Stomach (tissue), 8 donors: ENCODE measurements at regions not wholly inside any gene's neighbourhood (a gene's known extent, or its start where the extent isn't known, plus 50 kb on each side); places are given as distances from the start of the nearest gene placed in this dataset.
"Not testable (repeated sequence)": the region's sequence is repeated elsewhere in the genome, so short reads cannot be mapped to it uniquely, and the experiment has no call there.

Experiments
- DNase-seq, 2 donors: peaks; one replicate each; pipeline versions ENCODE4 v3.0.0 to v3.0.0-alpha.2; 2013 to 2019
- H3K27ac ChIP-seq, 5 donors: fragments of 200-600 bp in 4 of 5; sonication (generic) in 4 of 5; one replicate each; pipeline ENCODE4 v1.5.1; 2013 to 2019; ENCODE audit warnings: mild to moderate bottlenecking in 1 of 5, moderate library complexity in 1 of 5
- H3K27me3 ChIP-seq, 3 donors: fragments of 200-600 bp; sonication (generic); one replicate each; pipeline ENCODE4 v1.5.1; 2017 to 2019; ENCODE audit warnings: mixed run types in 1 of 3
- H3K36me3 ChIP-seq, 4 donors: fragments of 200-600 bp; sonication (generic); 1 replicate in 3 of 4; 2 replicates in 1 of 4; pipeline ENCODE4 v1.5.1; 2016 to 2019
- H3K4me1 ChIP-seq, 4 donors: fragments of 200-600 bp; sonication (generic); one replicate each; pipeline ENCODE4 v1.5.1; 2016 to 2019
- H3K4me3 ChIP-seq, 4 donors: fragments of 200-600 bp; sonication (generic) in 3 of 4; one replicate each; pipeline ENCODE4 v1.5.1; 2016 to 2019; ENCODE audit warnings: mild to moderate bottlenecking in 1 of 4
- H3K9me3 ChIP-seq, 4 donors: fragments of 200-600 bp; sonication (generic); one replicate each; pipeline ENCODE4 v1.5.1; 2016 to 2019
- EP300 ChIP-seq: sonication (generic); formaldehyde crosslinking; IDR thresholded peaks from one replicate; pipeline ENCODE4 v1.6.1; 2017; ENCODE audit warnings: antibody characterized with exemption
- POLR2A ChIP-seq, 4 donors: fragments of 450-650 bp; IDR thresholded peaks; one replicate each; pipeline ENCODE4 v1.6.1; 2016; ENCODE audit warnings: antibody characterized with exemption in 4 of 4, control low read depth in 2 of 4, mild to moderate bottlenecking in 1 of 4, moderate library complexity in 1 of 4
- POLR2AphosphoS5 ChIP-seq, 3 donors: sonication (generic); formaldehyde crosslinking; IDR thresholded peaks; one replicate each; pipeline ENCODE4 v1.6.1; 2016; ENCODE audit warnings: antibody characterized with exemption in 3 of 3
- WGBS, 5 donors: extraction: QIAGEN DNeasy Blood & Tissue Kit in 3 of 5; methylation state at CpG; one replicate each; pipeline versions ENCODE4 v1.1.5 to v1.1.7; 2013 to 2018; 5-methylcytosine and 5-hydroxymethylcytosine counted together
- intact Hi-C: fragments of 100-400 bp; cut with DNase I; formaldehyde crosslinking; loops from one replicate; pipeline ENCODE4 v1.15.1; 2023; ENCODE audit warnings: low total_unique reads
- TF ChIP-seq, protein P1 (sequence below), 7 experiments: fragments of 450-650 bp in 4 of 7; fragments of 200-600 bp in 3 of 7; sonication (generic) in 3 of 7; IDR thresholded peaks; one replicate each; pipeline ENCODE4 v1.5.1; 2016 to 2019; ENCODE audit warnings: antibody characterized with exemption in 7 of 7, control low read depth in 2 of 7, mild to moderate bottlenecking in 1 of 7
- donor health status: healthy with polysubstance abuse.
- donor health status: Bipolar disorder and iron deficiency.
- donor health status: healthy.

DNA sequence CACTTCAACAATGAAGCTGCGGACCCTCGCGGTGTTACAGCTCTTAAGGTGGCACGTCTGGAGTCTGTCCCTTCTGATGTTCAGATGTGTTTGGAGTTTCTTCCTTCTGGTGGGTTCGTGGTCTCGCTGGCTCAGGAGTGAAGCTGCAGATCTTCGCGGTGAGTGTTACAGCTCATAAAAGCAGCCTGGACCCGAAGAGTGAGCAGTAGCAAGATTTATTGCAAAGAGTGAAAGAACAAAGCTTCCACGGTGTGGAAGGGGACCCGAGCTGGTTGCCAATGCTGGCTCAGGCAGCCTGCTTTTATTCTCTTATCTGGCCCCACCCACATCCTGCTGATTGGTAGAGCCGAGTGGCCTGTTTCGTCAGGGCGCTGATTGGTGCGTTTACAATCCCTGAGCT lies 75.9 kb upstream of the AMN1 start:
- H3K4me1 ChIP-seq, H3K27ac ChIP-seq, H3K9me3 ChIP-seq, H3K36me3 ChIP-seq, H3K27me3 ChIP-seq, DNase-seq, intact Hi-C loops: not testable (repeated sequence)
- peak overlapping the region in 1 of 4 donors; percentile 0 for H3K4me3 ChIP-seq
- WGBS, 5 donors = 73 to 80% (median 74%) methylated on average over 10 to 11 of the region's 15 CpGs
- peak in 1 of 3 donors; percentile 21 for TF ChIP-seq POLR2AphosphoS5 (IDR thresholded peaks at IDR 0.05)

DNA sequence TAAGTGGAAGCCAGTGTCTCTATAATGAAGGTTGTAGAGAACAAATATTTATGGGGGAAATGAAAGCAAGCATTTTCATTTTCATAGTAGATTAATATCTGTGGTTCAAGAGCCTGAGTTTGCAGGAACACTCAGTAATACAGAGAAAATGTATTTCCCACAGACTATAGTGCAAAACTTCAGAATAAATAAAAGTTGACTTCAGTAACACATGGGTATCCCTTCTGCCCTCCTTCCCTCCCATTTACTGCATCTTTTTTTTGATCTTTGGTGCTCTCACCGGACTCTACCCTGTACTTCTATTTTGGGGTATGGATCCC lies 75.3 kb upstream of the AMN1 start:
- intact Hi-C loops = no loop called here
- Histone ChIP-seq H3K9me3 (no peaks in the 10 kb centered on the region), H3K4me3 (peak overlapping the region in 1 of 4 donors; percentile 0), H3K27ac (no peak overlapping the region), H3K36me3 (no peaks in the 10 kb centered on the region), H3K27me3 (no peaks in the 10 kb centered on the region), H3K4me1 (no peaks in the 10 kb centered on the region)
- TF ChIP-seq POLR2AphosphoS5 (IDR thresholded peaks at IDR 0.05) = no peak
- no peak for TF ChIP-seq POLR2A (IDR thresholded peaks at IDR 0.05)
- TF ChIP-seq EP300 = no peak
- TF ChIP-seq, protein P1, sequence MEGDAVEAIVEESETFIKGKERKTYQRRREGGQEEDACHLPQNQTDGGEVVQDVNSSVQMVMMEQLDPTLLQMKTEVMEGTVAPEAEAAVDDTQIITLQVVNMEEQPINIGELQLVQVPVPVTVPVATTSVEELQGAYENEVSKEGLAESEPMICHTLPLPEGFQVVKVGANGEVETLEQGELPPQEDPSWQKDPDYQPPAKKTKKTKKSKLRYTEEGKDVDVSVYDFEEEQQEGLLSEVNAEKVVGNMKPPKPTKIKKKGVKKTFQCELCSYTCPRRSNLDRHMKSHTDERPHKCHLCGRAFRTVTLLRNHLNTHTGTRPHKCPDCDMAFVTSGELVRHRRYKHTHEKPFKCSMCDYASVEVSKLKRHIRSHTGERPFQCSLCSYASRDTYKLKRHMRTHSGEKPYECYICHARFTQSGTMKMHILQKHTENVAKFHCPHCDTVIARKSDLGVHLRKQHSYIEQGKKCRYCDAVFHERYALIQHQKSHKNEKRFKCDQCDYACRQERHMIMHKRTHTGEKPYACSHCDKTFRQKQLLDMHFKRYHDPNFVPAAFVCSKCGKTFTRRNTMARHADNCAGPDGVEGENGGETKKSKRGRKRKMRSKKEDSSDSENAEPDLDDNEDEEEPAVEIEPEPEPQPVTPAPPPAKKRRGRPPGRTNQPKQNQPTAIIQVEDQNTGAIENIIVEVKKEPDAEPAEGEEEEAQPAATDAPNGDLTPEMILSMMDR (IDR thresholded peaks at IDR 0.05) = no peak
- DNase-seq = no peak
- WGBS, 5 donors = 70 to 91% (median 78%) methylated on average over 1 of the region's 1 CpG

DNA sequence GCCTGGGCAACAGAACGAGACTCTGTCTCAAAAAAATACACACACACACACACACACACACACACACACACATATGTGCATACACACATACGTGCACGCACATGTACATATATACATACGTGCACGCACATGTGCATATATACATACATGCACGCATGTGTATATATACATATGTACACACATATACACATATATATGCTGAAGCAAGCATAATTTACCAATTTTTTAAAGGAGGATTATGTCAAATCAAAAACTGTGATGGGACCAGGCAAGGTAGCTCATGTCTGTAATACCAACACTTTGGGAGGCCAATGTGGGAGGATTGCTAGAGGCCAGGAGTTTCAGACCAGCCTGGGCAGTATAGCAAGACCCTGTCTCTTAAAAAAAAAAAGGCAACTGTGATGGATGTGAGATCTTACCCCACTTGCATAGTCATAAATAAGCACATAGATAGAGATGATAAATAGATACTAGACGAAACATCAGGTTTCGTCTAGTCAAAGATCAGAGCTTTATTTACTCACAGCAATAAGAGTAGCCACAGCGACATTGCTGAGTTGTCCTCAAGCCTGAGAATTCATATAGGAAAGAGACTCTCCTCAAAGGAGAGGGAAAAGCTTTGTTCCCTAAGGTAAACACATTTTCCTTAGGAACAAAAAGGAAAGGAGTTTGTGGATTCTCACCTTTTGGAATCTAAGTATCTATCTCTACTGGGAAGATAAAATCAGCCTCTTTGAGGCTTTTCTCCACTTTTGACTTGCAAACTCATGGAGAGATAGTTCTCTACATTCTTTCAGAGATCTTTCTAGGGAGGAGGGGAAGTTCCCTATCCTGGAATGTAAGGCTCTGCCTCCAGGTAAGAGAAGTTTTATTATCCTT lies 74.7 kb upstream of the AMN1 start:
- H3K9me3 ChIP-seq = no peaks in the 10 kb centered on the region
- no peaks in the 10 kb centered on the region for H3K4me1 ChIP-seq
- no peaks in the 10 kb centered on the region for H3K36me3 ChIP-seq
- intact Hi-C loops = no loop called here
- H3K27ac ChIP-seq = no peak overlapping the region
- TF ChIP-seq EP300 (no peak), POLR2AphosphoS5 (IDR thresholded peaks at IDR 0.05) (no peak), POLR2A (IDR thresholded peaks at IDR 0.05) (no peak)
- TF ChIP-seq, protein P1 (IDR thresholded peaks at IDR 0.05) = no peak
- 89 to 95% (median 93%) methylated on average over 9 of the region's 9 CpGs for WGBS, 5 donors
- no peak for DNase-seq
- H3K4me3 ChIP-seq = no peak overlapping the region
- no peaks in the 10 kb centered on the region for H3K27me3 ChIP-seq

DNA sequence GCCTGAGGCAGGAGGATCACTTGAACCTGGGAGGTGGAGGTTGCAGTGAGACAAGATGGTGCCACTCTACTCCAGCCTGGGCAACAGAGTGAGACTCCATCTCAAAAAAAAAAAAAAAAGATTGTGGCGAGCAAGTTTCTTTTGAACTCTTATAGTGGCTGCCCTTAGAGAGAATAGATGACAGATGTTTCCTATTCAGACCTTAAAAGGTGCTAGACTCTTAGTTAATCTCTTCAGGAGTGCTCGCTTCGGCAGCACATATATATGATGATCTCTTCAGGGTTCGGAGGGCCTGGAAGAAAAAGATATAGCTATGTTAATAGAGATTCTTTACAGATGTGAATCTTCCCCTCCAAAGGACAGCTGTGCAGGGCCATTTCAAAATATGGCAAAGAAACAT lies 73.1 kb upstream of the AMN1 start:
- TF ChIP-seq POLR2AphosphoS5 (IDR thresholded peaks at IDR 0.05) (no peak), EP300 (no peak), POLR2A (IDR thresholded peaks at IDR 0.05) (no peak)
- TF ChIP-seq, protein P1 (IDR thresholded peaks at IDR 0.05) = no peak
- Histone ChIP-seq H3K27me3 (no peaks in the 10 kb centered on the region), H3K9me3 (no peaks in the 10 kb centered on the region), H3K4me3 (no peak overlapping the region), H3K27ac (no peak overlapping the region), H3K4me1 (no peaks in the 10 kb centered on the region), H3K36me3 (no peaks in the 10 kb centered on the region)
- no peak for DNase-seq
- intact Hi-C loops = no loop called here
- WGBS, 5 donors = 92 to 97% (median 95%) methylated on average over 4 of the region's 4 CpGs

DNA sequence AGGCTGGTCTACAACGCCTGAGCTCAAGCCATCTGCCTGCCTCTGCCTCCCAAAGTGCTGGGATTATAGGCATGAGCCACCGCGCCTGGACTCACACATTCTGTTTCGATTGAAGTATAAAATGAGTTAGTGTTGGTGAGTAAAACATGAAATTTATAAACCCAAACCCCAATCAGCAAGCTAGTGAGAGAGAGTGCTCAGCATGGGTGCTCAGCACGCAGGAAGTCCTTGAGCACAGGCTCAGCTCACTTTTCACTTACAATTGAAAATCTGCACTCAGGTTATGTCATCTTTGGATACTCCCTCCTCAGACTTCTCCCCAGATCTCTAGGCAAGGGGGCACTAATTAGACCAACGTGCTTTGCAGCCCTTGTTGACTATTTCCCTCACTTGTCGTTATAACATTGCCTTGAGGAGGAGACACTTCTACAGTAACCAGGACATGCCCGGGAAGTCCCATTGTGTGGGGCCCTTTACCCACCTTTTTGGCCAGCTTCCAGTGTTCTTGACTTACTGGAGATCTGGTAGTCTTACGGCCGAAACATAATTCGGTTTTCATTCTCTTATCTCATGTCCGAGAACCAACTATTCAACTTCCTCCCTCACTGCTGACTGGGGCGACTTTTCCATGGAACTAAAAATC lies 68.5 kb upstream of the AMN1 start:
- H3K36me3 ChIP-seq = no peaks in the 10 kb centered on the region
- intact Hi-C loops = no loop called here
- H3K27ac ChIP-seq = no peak overlapping the region
- no peak for DNase-seq
- no peak overlapping the region for H3K4me3 ChIP-seq
- H3K4me1 ChIP-seq = no peaks in the 10 kb centered on the region
- TF ChIP-seq POLR2A (IDR thresholded peaks at IDR 0.05) (no peak), POLR2AphosphoS5 (IDR thresholded peaks at IDR 0.05) (no peak), EP300 (no peak)
- TF ChIP-seq, protein P1 (IDR thresholded peaks at IDR 0.05) = no peak
- no peaks in the 10 kb centered on the region for H3K27me3 ChIP-seq
- WGBS, 5 donors = 85 to 91% (median 86%) methylated on average over 13 of the region's 13 CpGs
- no peaks in the 10 kb centered on the region for H3K9me3 ChIP-seq
